ENCODE measurements at regions not wholly inside any gene's neighbourhood (a gene's known extent, or its start where the extent isn't known, plus 50 kb on each side); places are given as distances from the start of the nearest gene placed in this dataset.

- H3K27me3 ChIP-seq (replicated peaks in 1 of 4; ENCODE audit: control extremely low read depth in 1 of 4, control insufficient read depth in 3 of 4, insufficient read depth in 4 of 4, low read length in 3 of 4): no peaks in the 10 kb centered on the region
- no peaks in the 10 kb centered on the region for H3K9me3 Mint-ChIP-seq (ENCODE audit: insufficient read depth)
- no peak overlapping the region for H3K4me3 ChIP-seq (ENCODE audit: control extremely low read depth in 1 of 5, extremely low read depth in 1 of 5, insufficient read depth in 1 of 5, low read depth in 2 of 5, low read length in 4 of 5)
- H3K27ac Mint-ChIP-seq: no peak overlapping the region
- TF ChIP-seq, protein P1, sequence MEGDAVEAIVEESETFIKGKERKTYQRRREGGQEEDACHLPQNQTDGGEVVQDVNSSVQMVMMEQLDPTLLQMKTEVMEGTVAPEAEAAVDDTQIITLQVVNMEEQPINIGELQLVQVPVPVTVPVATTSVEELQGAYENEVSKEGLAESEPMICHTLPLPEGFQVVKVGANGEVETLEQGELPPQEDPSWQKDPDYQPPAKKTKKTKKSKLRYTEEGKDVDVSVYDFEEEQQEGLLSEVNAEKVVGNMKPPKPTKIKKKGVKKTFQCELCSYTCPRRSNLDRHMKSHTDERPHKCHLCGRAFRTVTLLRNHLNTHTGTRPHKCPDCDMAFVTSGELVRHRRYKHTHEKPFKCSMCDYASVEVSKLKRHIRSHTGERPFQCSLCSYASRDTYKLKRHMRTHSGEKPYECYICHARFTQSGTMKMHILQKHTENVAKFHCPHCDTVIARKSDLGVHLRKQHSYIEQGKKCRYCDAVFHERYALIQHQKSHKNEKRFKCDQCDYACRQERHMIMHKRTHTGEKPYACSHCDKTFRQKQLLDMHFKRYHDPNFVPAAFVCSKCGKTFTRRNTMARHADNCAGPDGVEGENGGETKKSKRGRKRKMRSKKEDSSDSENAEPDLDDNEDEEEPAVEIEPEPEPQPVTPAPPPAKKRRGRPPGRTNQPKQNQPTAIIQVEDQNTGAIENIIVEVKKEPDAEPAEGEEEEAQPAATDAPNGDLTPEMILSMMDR (IDR thresholded peaks at IDR 0.05): no peak
- TF ChIP-seq EZH2 (IDR thresholded peaks at IDR 0.05; ENCODE audit: borderline replicate concordance, insufficient read depth, low read depth, low read length, poor library complexity, severe bottlenecking): no peak
- no peak overlapping the region for H3K4me2 ChIP-seq (replicated peaks; ENCODE audit: low read depth, low read length, poor library complexity, severe bottlenecking)
- no peak overlapping the region for H3K4me3 Mint-ChIP-seq
- WGBS (ENCODE audit: insufficient coverage): 100% methylated on average over 1 of the region's 2 CpGs
- no peaks in the 10 kb centered on the region for H3K4me1 Mint-ChIP-seq
- H4K20me1 ChIP-seq (ENCODE audit: control insufficient read depth, insufficient read depth, low read length, poor library complexity, severe bottlenecking): no peaks in the 10 kb centered on the region
- POLR2A ChIA-PET: no interaction called here
- H3K79me2 ChIP-seq (ENCODE audit: control insufficient read depth, insufficient read depth, low read length): no peaks in the 10 kb centered on the region
- H3K9me3 ChIP-seq (ENCODE audit: control extremely low read depth in 1 of 3, control insufficient read depth in 2 of 3, insufficient read depth in 1 of 3, low read length in 2 of 3): no peaks in the 10 kb centered on the region
- intact Hi-C loops (cut with micrococcal nuclease): no loop called here
- H3K36me3 ChIP-seq (replicated peaks in 1 of 2; ENCODE audit: control extremely low read depth in 1 of 2, control insufficient read depth in 1 of 2, extremely low read depth in 1 of 2, insufficient read depth in 2 of 2, low read length in 1 of 2): no peaks in the 10 kb centered on the region
- H3K27ac ChIP-seq (ENCODE audit: low read length in 2 of 2): no peak overlapping the region
- no peak overlapping the region for H3K9ac ChIP-seq (ENCODE audit: low read length)
- ATAC-seq (ENCODE audit: low read depth) (no peak), DNase-seq (no peak)
- no peak overlapping the region for H2AFZ ChIP-seq (ENCODE audit: insufficient read depth, low read depth, low read length, poor library complexity, severe bottlenecking)
- CTCF ChIA-PET: no interaction called here
- no peaks in the 10 kb centered on the region for H3K27me3 Mint-ChIP-seq
- H3K4me1 ChIP-seq (ENCODE audit: control insufficient read depth in 2 of 2, insufficient read depth in 2 of 2, low read length in 2 of 2): no peaks in the 10 kb centered on the region
Observed at GRCh38 chr9:73805111-73805510, 653.4 kb downstream of the ANXA1 start.

- intact Hi-C loops (cut with micrococcal nuclease): no loop called here
- H3K27me3 ChIP-seq (replicated peaks in 1 of 4; ENCODE audit: control extremely low read depth in 1 of 4, control insufficient read depth in 3 of 4, insufficient read depth in 4 of 4, low read length in 3 of 4): no peaks in the 10 kb centered on the region
- ATAC-seq (ENCODE audit: low read depth): no peak
- no CpG with 5 or more reads among the region's 1 CpG for WGBS (ENCODE audit: insufficient coverage)
- H3K4me2 ChIP-seq (replicated peaks; ENCODE audit: low read depth, low read length, poor library complexity, severe bottlenecking): no peak overlapping the region
- no peak overlapping the region for H3K4me3 ChIP-seq (ENCODE audit: control extremely low read depth in 1 of 5, extremely low read depth in 1 of 5, insufficient read depth in 1 of 5, low read depth in 2 of 5, low read length in 4 of 5)
- no peak for DNase-seq
- H2AFZ ChIP-seq (ENCODE audit: insufficient read depth, low read depth, low read length, poor library complexity, severe bottlenecking): no peak overlapping the region
- H3K9ac ChIP-seq (ENCODE audit: low read length): no peak overlapping the region
- POLR2A ChIA-PET: no interaction called here
- Mint-ChIP-seq H3K4me3 (no peak overlapping the region), H3K4me1 (no peaks in the 10 kb centered on the region), H3K27ac (no peak overlapping the region), H3K27me3 (no peaks in the 10 kb centered on the region), H3K9me3 (ENCODE audit: insufficient read depth) (no peaks in the 10 kb centered on the region)
- no peak overlapping the region for H3K27ac ChIP-seq (ENCODE audit: low read length in 2 of 2)
- no peaks in the 10 kb centered on the region for H4K20me1 ChIP-seq (ENCODE audit: control insufficient read depth, insufficient read depth, low read length, poor library complexity, severe bottlenecking)
- TF ChIP-seq EZH2 (IDR thresholded peaks at IDR 0.05; ENCODE audit: borderline replicate concordance, insufficient read depth, low read depth, low read length, poor library complexity, severe bottlenecking): no peak
- TF ChIP-seq, protein P1 (IDR thresholded peaks at IDR 0.05): no peak
- no peaks in the 10 kb centered on the region for H3K79me2 ChIP-seq (ENCODE audit: control insufficient read depth, insufficient read depth, low read length)
- CTCF ChIA-PET: no interaction called here
- no peaks in the 10 kb centered on the region for H3K9me3 ChIP-seq (ENCODE audit: control extremely low read depth in 1 of 3, control insufficient read depth in 2 of 3, insufficient read depth in 1 of 3, low read length in 2 of 3)
- H3K4me1 ChIP-seq (ENCODE audit: control insufficient read depth in 2 of 2, insufficient read depth in 2 of 2, low read length in 2 of 2): no peaks in the 10 kb centered on the region
- H3K36me3 ChIP-seq (replicated peaks in 1 of 2; ENCODE audit: control extremely low read depth in 1 of 2, control insufficient read depth in 1 of 2, extremely low read depth in 1 of 2, insufficient read depth in 2 of 2, low read length in 1 of 2): no peaks in the 10 kb centered on the region
Observed at GRCh38 chr9:73805853-73806458, 654.3 kb downstream of the ANXA1 start.
